DOHH2 (cell line): ENCODE measurements at regions not wholly inside any gene's neighbourhood (a gene's known extent, or its start where the extent isn't known, plus 50 kb on each side); places are given as distances from the start of the nearest gene placed in this dataset.

ENCODE experiments used
- EZH2phosphoT487 ChIP-seq: fragments of 200-600 bp; sonication (generic); IDR thresholded peaks from 2 replicates; pipeline ENCODE4 v1.6.1; 2017; ENCODE audit warnings: borderline replicate concordance, mild to moderate bottlenecking, antibody characterized with exemption, low read length, moderate library complexity, mixed read lengths
- TF ChIP-seq, protein P1 (sequence below): fragments of 200-600 bp; sonication (generic); IDR thresholded peaks from one replicate; pipeline ENCODE4 v1.5.1; 2014; ENCODE audit warnings: antibody characterized with exemption, mild to moderate bottlenecking, low read depth, low read length; ENCODE audit not compliant: poor library complexity, severe bottlenecking

DNA sequence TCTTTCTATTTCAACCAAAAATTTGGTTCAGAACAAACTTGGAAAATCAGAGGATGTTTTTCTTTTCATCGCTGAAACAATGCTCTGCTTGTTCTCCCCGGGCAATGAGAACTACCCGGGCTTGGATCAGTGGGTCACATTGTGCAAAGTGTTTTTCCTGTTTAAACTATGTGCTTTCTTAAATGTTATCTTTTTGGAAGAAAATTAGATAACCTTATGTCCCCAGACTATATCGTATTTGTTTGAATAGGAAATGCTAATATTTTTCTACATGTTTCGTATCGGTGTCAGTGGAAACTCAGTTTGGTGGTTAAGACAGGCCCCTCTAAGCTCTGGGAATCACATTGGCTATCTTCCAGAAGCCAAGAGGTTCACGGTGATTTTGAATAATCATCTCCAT is 319.5 kb upstream of the NFE2L3 start:
- TF ChIP-seq, protein P1, sequence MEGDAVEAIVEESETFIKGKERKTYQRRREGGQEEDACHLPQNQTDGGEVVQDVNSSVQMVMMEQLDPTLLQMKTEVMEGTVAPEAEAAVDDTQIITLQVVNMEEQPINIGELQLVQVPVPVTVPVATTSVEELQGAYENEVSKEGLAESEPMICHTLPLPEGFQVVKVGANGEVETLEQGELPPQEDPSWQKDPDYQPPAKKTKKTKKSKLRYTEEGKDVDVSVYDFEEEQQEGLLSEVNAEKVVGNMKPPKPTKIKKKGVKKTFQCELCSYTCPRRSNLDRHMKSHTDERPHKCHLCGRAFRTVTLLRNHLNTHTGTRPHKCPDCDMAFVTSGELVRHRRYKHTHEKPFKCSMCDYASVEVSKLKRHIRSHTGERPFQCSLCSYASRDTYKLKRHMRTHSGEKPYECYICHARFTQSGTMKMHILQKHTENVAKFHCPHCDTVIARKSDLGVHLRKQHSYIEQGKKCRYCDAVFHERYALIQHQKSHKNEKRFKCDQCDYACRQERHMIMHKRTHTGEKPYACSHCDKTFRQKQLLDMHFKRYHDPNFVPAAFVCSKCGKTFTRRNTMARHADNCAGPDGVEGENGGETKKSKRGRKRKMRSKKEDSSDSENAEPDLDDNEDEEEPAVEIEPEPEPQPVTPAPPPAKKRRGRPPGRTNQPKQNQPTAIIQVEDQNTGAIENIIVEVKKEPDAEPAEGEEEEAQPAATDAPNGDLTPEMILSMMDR: no peak
- no peak for TF ChIP-seq EZH2phosphoT487
